ENCODE measurements at regions not wholly inside any gene's neighbourhood (a gene's known extent, or its start where the extent isn't known, plus 50 kb on each side); places are given as distances from the start of the nearest gene placed in this dataset.

- no peak for DNase-seq
- Mint-ChIP-seq H3K27me3 (ENCODE audit: insufficient read depth) (peaks cover 1% of the 10 kb centered on the region; the same call in 1 of the 2 replicates), H3K4me3 (no peak overlapping the region), H3K27ac (no peak overlapping the region), H3K4me1 (ENCODE audit: low read depth) (no peaks in the 10 kb centered on the region), H3K36me3 (ENCODE audit: low read depth) (no peaks in the 10 kb centered on the region), H3K9me3 (no peaks in the 10 kb centered on the region)
- no peak for TF ChIP-seq CTCF (IDR thresholded peaks at IDR 0.05)
These were observed 347.4 kb upstream of the B3GALT2 start for GRCh38 chr1:193533853-193534252.

- Mint-ChIP-seq H3K27ac (no peak overlapping the region), H3K27me3 (ENCODE audit: insufficient read depth) (no peaks in the 10 kb centered on the region), H3K9me3 (no peaks in the 10 kb centered on the region), H3K4me1 (ENCODE audit: low read depth) (no peaks in the 10 kb centered on the region; the same call in 1 of the 2 replicates), H3K4me3 (no peak overlapping the region), H3K36me3 (ENCODE audit: low read depth) (no peaks in the 10 kb centered on the region)
- DNase-seq: no peak
- no peak for TF ChIP-seq CTCF (IDR thresholded peaks at IDR 0.05)
These were observed 339.7 kb upstream of the B3GALT2 start for GRCh38 chr1:193525917-193526710.

- no peaks in the 10 kb centered on the region for H3K27me3 Mint-ChIP-seq (ENCODE audit: insufficient read depth)
- H3K9me3 Mint-ChIP-seq: no peaks in the 10 kb centered on the region
- H3K4me3 Mint-ChIP-seq: no peak overlapping the region
- no peak overlapping the region for H3K27ac Mint-ChIP-seq
- no peaks in the 10 kb centered on the region; the same call in 1 of the 2 replicates for H3K4me1 Mint-ChIP-seq (ENCODE audit: low read depth)
- H3K36me3 Mint-ChIP-seq (ENCODE audit: low read depth): no peaks in the 10 kb centered on the region
- TF ChIP-seq CTCF (IDR thresholded peaks at IDR 0.05): no peak
- DNase-seq: no peak
These were observed 339.0 kb upstream of the B3GALT2 start for GRCh38 chr1:193525411-193525810.

- H3K4me1 Mint-ChIP-seq (ENCODE audit: low read depth): no peaks in the 10 kb centered on the region; the same call in 1 of the 2 replicates
- no peak for TF ChIP-seq CTCF (IDR thresholded peaks at IDR 0.05)
- H3K27ac Mint-ChIP-seq: no peak overlapping the region
These were observed 338.2 kb upstream of the B3GALT2 start for GRCh38 chr1:193524616-193525015.

GRCh38 chr1:193524021-193524420, 337.6 kb upstream of the B3GALT2 start:
- no peak for TF ChIP-seq CTCF (IDR thresholded peaks at IDR 0.05)
- H3K36me3 Mint-ChIP-seq (ENCODE audit: low read depth): no peaks in the 10 kb centered on the region
- no peaks in the 10 kb centered on the region for H3K9me3 Mint-ChIP-seq
- no peak overlapping the region for H3K4me3 Mint-ChIP-seq
- no peaks in the 10 kb centered on the region; the same call in 1 of the 2 replicates for H3K4me1 Mint-ChIP-seq (ENCODE audit: low read depth)
- H3K27me3 Mint-ChIP-seq (ENCODE audit: insufficient read depth): no peaks in the 10 kb centered on the region
- DNase-seq: no peak
- H3K27ac Mint-ChIP-seq: no peak overlapping the region

More at GRCh38 chr1:193524616-193525015, 338.2 kb upstream of the B3GALT2 start:
- DNase-seq: no peak
- Mint-ChIP-seq H3K9me3 (no peaks in the 10 kb centered on the region), H3K4me3 (no peak overlapping the region), H3K36me3 (ENCODE audit: low read depth) (no peaks in the 10 kb centered on the region), H3K27me3 (ENCODE audit: insufficient read depth) (no peaks in the 10 kb centered on the region)
